ENCODE measurements at regions not wholly inside any gene's neighbourhood (a gene's known extent, or its start where the extent isn't known, plus 50 kb on each side); places are given as distances from the start of the nearest gene placed in this dataset.
A peak's percentile ranks its signal among the peaks of the same experiment; 100 is the strongest.

DNA sequence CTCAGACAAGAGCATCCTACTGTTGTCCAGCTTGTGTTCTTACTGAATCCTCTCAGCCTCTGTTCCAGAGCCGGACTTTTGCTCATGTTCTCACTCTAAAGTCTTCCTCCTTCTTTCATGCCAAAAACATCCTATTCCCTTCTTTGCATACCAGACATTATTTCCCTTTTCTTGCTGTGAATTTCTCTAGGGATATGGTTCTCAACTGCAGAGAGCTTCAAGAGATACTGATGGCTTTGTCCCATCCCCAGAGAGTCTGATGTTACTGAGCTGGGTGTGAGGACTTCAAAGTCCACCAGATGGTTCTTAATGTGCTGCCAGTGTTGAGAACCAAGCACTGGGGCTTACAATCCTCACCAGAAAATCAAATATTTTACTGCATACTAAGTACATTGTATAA is 98.6 kb upstream of the FER start:
- no peak for DNase-seq (ENCODE audit: low read depth)

DNA sequence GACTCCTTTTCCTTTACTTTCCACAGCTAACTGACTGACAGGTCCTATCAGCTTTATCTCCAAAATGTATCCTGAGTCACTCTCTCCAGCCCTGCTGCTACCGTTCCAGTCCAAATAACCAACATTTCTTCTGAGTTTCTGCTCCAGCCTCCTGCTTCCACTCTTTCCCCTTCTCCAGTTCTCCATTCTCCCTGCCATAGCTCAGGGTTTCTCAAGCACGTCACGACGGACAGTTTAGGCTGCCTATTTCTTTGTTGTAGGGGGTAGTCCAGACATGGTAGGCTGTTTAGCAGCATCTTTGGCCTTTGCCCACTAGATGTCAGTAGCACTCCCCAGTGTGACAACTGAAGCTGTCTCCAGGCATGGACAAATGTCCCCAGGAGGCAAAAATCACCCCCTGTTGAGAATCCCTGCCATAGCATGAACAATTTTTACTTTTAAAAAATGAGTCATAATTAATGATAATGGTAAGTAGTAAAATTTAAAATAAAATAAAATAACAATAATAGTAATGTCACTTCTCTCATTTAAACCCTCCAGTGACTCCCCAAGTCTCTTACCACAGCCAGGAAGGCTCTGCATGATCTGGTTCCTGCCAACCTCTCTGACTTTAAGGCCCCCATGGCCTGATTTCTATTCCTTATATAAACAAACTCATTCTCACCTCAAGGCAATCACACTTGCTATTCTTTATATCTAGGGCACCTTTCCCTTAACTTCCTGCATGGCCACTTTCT is 105.4 kb upstream of the FER start:
- peak; percentile 73 for DNase-seq (ENCODE audit: low read depth)

DNA sequence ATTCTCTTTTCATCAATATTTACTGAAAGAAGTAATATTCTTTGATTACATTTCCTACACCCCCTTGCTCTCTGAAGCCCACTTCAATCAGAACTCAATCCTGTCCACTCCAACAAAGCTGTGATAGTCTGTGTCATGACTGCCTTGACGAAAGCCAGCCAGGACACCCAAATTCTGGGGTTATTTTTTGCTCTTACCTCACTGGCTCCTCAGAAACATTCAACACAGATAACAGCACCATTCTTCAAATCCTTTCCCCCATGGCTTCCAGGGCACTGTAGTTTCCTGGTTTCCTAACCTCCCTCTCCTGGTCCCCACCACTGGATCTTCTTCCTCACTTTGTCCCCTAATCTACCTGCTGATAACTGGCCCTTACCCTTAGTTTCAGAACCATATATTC is 106.1 kb upstream of the FER start:
- DNase-seq (ENCODE audit: low read depth) = no peak

DNA sequence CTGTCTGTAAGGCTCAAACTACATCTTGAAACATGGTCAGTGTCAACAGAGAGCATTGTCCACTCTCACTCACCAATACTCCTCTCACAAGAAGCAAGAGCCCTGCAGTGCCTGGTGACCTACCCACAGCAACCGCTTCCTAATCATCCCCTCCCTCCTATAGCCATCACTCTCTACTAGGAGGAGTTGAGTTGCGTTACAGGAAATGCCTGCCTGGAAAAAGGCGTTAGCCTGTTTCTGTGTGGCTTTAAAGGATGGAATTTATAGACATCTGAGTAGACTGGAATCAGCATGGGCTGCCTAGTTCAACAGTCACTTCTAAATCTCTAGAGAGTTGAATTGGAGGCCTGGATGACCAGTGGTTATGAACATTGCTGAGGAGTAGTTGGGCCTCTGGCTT is 108.3 kb upstream of the FER start:
- DNase-seq (ENCODE audit: low read depth) = no peak

DNA sequence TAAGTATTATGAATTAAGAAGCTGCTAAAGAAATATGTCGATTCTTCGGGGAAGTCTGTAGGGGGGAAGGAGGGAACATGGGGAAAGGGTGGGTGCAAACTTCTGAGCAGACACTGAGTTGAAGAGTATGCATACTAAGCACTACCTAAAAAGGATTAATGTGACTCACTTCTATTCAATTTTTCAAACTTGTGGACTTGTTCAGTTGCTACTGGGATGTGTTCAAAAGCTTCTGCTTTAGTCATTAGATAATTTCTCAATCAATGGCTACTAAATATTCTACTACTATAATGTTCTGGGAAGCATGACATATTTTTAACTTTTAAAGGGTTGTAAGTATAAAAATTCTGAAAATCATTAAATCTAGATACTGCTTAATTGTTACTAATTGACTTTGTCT is 109.7 kb upstream of the FER start:
- peak; percentile 27 for DNase-seq (ENCODE audit: low read depth)

DNA sequence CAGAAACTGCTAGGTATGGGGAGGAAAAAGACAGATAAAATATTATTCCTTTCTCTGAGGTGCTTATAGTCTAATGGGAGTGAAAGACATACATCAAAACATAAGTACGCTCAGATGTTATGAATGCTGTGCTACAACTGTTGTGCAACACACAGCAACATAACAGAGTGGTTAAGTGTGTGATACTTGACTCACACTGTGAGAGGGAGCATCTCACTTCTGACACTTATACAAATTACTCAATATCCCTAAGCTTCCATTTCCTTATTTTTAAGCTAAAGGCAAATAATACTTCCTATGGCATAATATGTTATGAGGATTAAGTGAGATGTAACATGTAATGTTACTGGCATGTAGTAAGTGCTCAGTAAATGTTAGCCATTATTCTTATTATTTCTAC is 110.6 kb upstream of the FER start:
- peak; percentile 92 for DNase-seq (ENCODE audit: low read depth)

DNA sequence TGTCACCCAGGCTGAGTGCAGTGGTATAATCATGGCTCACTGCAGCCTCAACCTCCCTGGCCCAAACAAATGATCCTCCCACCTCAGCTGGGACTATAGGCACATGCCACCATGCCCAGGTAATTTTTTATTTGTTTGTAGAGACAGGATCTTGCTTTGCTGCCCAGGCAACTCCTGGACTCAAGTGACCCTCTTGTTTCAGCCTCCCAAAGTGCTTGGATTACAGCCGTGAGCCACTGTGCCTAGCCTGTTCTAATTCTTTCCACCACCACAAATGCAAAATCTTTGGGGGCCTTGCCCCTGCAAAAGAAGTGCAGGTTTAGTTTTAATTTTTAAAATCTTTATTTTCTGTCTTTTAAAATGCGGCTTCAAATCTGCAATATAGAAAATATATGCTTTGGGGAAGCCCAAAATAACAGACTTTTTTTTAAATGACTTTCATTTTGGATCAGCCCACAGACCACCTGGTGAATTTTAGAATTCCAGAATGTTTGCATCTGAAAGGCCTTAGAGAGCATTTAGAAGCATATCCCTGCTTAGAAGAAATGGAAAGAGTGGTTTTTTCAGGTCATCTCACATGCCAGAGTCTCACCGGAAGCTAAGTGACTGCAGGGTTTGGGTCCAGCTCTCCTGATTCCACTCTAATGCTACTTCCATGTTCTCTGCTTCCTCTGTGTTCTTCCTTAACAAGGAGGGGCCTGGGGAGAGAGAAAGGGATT is 111.4 kb upstream of the FER start:
- DNase-seq (ENCODE audit: low read depth) = no peak

DNA sequence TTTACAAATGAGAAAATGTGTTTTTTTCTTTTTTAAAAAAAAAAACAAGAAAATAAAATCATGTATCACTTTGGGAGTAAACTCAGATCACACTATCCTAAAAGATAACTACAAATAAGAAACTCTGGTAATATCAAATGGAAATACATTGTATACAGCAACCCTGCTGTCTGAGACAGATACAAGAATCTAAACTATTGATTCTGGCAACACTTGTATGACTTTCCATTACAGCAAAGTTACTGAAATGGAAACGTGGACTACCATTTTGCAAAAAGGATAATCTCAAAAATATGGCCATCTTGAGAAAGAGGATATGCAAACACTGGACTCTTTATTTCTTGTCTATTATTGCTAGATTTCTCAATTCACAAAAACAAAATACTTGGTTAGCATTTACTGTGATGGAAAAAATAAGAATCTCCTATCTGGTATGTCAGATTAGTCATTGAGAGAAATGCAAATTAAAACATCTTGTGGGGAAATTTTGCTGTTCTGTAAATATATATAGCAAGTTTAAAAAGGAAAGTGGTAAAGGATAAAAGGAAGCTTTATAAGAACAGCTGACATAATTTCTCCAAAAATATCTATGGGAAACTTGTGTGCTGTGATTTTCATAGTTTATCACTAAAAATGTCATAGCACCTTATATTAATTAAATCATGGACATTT is 112.9 kb upstream of the FER start:
- no peak for DNase-seq (ENCODE audit: low read depth)

DNA sequence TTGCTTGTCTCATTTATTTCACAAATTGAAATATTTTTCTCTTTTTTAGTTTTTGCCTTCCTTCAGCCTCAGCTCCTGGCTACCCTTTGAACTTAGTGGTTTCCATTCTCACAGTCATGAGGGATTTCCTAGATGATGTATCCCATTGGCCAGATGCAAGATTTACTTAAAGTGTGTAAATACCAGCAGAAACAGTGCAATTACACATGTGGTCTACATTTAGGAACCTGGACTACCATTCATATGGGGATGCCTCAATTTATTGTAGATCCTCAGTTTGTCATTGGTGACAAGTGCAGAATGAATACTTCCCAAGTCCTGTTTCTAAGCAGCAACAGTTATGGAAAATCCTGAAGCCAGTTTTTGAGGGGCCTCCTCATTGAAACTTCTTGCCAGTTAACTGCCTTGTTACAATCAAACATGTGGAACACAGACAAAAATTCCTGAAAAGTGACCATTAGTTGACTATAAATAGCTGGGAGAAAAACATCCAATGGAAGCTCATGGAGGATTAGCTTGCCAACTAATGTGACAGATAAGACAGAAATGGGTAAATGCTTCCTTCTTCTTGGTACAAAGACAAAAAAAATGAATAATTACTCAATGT is 113.6 kb upstream of the FER start:
- no peak for DNase-seq (ENCODE audit: low read depth)

DNA sequence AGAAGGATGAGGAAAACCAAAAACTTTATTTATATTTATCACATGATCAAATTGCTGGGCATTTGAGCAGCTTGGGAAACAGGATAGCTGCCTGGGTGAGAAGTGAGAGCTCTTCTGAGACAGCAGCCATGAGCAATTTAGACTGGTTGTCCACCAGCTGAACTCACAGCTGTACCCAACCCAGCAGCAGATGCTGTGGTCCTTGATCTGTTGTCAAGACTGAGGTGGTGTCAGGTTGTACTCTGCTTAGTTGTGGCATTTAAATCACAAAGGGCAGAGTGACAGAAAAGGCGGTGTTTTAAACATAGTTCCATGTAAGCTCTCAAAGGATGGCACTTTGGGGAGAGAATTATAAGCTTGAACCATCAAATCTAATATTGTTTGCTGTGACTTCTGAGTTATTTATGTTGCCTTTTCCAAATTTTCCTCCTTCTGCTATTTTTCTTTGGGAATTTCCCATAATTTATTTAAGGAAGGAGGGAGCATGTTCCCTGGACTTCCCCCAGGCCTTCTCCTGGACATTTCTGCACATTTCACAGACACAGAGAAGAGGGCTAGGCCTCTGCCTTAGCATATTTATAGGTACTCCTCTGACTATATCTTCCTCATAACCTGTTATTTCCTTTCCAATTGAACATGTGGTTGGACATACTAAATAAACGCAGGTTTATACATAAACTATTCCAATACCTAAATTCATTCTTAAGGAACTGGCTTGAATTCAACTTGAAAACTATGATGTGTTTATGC is 117.7 kb upstream of the FER start:
- no peak for DNase-seq (ENCODE audit: low read depth)

DNA sequence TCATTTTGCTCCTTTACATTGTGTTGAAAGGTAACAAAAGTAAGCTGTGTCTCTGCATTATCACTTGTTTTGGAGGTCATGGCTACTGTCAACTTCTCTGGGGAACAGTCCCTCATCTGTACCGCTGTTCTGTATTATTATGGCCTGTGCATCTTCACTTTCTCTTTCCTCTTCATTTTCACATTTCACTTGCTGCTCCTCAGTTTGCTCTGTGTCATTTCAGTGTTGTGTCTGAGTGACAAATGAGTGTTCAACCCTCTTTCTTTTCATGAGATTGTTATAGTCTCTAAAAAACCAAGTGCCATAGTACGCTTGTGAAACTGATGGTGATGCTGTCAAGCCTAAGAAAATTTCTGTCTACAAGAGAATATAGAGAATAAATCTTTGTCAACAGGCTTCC is 122.0 kb upstream of the FER start:
- no peak for DNase-seq (ENCODE audit: low read depth)

DNA sequence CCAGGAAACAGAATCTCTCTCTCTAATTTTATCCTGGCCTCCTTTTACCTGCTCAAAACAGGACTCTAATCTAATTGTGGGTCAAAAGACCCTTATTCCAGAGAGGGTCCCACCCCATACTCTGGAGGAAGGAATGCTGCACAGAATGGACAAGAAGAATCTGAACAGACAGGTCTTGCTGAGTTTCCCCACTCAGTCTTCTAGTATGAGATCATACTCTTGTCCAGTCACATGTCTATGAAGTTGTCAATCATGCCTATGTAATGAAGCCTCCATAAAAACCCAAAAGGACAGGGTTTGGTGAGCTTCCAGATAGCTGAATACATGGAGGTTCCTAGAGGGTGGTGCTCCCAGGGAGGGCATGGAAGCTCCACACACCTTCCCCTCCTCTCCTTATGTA is 123.9 kb upstream of the FER start:
- no peak for DNase-seq (ENCODE audit: low read depth)

DNA sequence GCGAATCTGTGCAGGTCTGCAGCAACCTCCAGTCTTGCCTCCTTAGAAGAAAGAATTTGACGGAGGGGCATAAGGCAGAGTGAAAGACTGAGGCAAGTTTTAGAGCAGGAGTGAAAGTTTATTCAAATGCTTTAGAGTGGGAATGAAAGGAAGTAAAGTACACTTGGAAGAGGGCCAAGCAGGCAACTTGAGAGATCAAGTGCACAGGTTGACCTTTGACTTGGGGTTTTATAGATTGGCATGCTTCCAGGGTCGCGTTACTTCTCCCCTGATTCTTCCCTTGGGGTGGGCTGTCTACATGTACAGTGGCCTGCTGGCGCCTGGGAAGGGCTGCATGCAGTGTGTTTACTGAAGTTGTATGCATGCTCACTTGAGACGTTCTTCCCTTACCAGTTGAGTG is 127.2 kb upstream of the FER start:
- DNase-seq (ENCODE audit: low read depth) = no peak

DNA sequence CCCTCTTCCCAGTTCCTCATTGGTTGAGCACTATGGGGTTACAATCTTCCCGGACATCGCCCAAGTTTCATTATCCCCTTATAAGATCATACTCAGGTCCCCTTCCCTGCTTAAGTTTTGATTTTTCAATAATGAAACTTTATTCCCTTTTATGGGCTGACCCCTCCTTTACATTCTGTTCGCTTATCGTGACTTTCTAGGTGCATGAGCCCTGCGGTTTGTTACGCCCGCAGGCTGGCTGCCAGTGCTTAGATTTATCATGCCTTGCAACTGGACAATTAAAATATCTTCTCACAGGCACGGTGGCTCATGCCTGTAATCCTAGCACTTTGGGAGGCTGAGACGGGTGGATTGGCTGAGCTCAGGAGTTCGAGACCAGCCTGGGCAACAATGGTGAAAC is 127.9 kb upstream of the FER start:
- no peak for DNase-seq (ENCODE audit: low read depth)

DNA sequence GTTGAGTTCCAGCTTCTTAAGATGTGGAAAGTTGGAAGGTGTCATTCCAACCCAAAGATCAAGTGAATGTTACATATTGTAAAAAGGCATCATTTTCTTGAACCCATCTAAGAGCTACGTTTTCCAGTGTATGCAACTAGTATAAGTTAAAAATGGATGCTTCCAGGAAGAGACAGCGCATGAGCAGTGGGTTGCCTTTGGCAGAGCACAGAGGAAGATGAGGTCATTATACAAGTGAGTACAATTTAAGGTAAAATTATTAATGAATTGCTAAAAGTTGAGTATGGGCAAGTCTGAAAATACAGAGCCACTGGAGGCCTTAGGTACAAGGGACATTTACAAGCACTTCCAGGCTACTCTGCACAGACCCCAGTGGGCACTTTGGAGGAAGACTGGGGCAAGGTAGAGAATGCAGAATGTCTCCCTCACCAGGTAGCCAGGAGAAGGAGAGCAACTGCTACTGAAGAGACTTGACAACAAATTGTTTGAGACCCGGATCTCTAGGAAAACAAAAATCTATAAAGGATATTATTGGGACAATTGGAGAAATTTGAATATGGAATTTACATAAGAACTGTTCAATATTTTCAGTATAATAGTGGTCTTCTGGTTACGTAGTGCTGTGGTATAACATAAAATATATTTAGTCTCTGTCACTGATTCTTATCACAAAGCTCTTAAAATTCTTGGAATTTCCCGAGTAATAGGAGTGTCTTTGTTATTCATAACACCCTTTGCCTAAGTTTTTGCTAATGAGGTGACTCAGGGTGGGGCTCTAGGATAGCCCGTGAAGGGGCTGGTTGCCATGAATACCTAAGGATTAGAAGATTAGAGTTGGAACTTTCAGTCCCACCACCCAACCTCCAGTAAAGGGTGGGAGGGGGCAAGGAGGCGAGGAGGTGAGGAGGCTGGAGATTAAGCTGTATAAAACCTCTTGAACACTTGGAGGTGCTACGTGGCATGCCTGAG is 129.9 kb upstream of the FER start:
- no peak for DNase-seq (ENCODE audit: low read depth)

DNA sequence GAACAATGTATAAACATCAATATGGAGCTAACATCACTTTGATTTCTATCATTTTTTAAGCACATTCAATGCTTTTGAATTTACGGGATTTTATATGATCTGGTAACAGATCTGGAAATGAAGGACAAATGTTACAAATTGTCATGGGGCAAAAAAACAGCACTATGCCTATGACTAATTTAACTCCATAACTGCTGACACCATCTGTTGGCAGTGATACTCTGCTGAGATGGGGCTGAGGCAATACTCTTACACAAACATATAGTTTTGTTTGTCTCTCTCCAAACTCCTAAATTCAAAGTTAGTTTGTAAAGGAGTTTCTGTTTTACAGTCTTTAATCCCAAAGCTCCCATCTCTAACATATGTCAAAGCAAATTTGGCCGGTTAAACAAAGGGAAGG is 132.5 kb upstream of the FER start:
- DNase-seq (ENCODE audit: low read depth) = peak; percentile 24

DNA sequence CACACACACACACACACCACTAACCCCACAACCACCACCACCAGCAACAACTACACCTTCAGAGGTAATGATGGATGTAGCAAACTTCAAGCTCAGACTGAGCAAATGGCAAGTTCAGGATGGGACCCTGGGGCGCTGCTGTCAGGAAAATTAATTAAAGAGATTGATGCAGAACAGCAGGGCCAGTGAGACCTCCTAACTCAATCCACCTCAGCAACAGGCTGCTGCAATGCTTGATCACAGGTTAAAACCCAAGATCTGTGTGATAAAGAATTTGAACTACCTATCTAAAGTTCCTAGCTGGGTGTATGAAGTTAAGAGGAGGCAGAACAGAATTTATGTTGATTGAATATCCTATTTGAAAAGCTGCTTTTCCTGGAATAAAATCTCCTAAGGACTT is 140.3 kb upstream of the FER start:
- no peak for DNase-seq (ENCODE audit: low read depth)

DNA sequence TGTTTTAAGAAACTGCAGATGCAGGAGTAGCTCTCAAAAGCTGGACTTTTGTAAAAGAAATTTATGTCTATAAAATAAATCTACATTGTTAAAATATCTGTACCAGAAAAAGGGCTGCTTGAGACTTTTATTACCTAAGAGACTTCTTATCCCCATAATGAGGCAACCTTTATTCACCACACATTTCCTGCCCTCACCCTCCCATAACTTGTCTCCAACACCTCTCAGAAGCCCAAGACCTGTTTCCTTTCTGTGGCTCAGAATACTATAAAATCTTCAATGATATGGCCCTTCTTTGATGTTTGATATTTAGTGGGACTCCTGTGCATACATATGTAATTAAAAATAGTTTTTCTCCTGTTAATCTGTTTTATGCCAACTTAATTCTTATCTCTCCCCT is 141.5 kb upstream of the FER start:
- DNase-seq (ENCODE audit: low read depth) = no peak

DNA sequence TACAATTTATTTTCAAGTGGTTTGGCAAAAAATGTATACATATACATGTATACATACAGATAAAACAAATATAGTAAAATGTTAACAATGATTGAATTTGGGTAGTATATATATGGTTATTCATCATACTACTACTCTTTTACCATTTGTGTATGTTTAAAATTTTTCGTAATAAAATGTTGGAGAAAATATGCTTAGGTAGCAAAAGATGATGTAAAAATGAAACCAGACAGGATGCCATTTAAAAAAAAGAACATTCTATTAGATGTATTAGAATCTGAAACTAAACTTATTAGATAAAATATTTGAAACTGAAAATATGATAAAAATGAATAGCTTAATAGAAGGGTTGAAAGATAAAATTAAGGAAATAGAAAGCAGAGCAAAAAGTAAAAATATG is 144.9 kb upstream of the FER start:
- no peak for DNase-seq (ENCODE audit: low read depth)

DNA sequence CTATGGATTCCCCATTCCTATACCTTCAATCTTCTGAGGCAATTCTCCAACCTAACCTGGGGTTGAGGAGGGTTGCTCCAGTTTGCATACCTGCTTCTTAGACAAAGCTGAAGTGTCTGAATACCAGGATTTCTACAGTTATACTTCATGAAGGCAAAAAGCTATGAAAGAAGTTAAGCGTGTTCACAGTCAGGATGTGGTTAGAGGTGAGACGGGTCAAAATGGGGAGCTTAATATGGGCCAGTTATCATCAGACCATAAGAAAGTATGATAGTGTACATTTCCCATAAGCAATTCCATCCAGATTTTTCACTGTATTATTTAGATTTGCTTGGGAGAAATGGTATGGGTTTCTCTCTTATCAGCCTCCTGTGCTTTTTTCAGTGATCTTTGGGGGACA is 156.9 kb upstream of the FER start:
- DNase-seq (ENCODE audit: low read depth) = no peak

DNA sequence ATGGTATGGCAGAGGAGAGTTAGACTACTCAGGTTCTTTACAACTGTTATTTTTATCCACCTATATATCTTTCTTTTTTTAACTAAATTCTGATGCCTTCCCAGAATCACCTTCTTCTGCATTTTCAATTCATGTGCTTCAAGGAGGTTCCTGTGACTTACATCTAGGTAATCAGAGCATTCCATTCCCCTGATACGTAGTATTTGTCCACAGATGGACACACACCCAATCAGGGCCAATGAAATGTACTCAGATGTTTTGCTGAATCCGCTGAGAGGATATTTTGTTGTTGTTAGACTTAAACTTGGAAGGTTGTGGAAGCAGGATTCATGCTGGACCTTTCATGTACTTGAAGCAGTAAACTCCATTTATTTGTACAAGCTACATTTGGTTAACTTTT is 159.4 kb upstream of the FER start:
- DNase-seq (ENCODE audit: low read depth) = peak; percentile 7
